BE2C (cell line): ENCODE measurements at regions not wholly inside any gene's neighbourhood (a gene's known extent, or its start where the extent isn't known, plus 50 kb on each side); places are given as distances from the start of the nearest gene placed in this dataset.
"Not testable (repeated sequence)": the region's sequence is repeated elsewhere in the genome, so short reads cannot be mapped to it uniquely, and the experiment has no call there.

ENCODE experiments used
- DNase-seq: peaks from one replicate; pipeline ENCODE4 v3.0.0-alpha.2; 2020
- H3K27me3 ChIP-seq: fragments of 250-450 bp; sonication (Bioruptor Pico); 2 replicates; pipeline ENCODE4 v1.5.1; 2020; ENCODE audit warnings: mild to moderate bottlenecking
- H3K36me3 ChIP-seq: fragments of 250-450 bp; sonication (Bioruptor Pico); 2 replicates; pipeline ENCODE4 v1.5.1; 2020; ENCODE audit warnings: mild to moderate bottlenecking
- H3K4me1 ChIP-seq: fragments of 250-450 bp; sonication (Bioruptor Pico); 2 replicates; pipeline ENCODE4 v1.5.1; 2020
- H3K4me3 ChIP-seq: 2 replicates; pipeline ENCODE4 v1.5.1; 2011; ENCODE audit warnings: low read depth, low read length
- H3K9me3 ChIP-seq: fragments of 250-450 bp; sonication (Bioruptor Pico); 2 replicates; pipeline ENCODE4 v1.5.1; 2020
- CTCF ChIP-seq: IDR thresholded peaks from 2 replicates; pipeline ENCODE4 v1.5.1; 2012; ENCODE audit warnings: mild to moderate bottlenecking, low read depth, low read length

GRCh38 chr7:104264285-104264684 is 56.5 kb upstream of the ORC5 start:
- Histone ChIP-seq H3K4me3 (no peak overlapping the region), H3K27me3 (peaks cover 23% of the 10 kb centered on the region), H3K4me1 (no peaks in the 10 kb centered on the region), H3K36me3 (no peaks in the 10 kb centered on the region), H3K9me3 (no peaks in the 10 kb centered on the region)
- TF ChIP-seq CTCF = no peak
- no peak for DNase-seq

- Histone ChIP-seq H3K4me3 (no peak overlapping the region), H3K9me3 (no peaks in the 10 kb centered on the region), H3K4me1 (no peaks in the 10 kb centered on the region), H3K36me3 (no peaks in the 10 kb centered on the region), H3K27me3 (peaks cover 13% of the 10 kb centered on the region; the same call in 1 of the 2 replicates)
- TF ChIP-seq CTCF = peak; percentile 68
- DNase-seq = no peak
Observed at GRCh38 chr7:104267701-104268368, 60.0 kb upstream of the ORC5 start.

GRCh38 chr7:104271948-104272347 is 56.5 kb upstream of the LHFPL3 start:
- no peaks in the 10 kb centered on the region; the same call in 1 of the 2 replicates for H3K9me3 ChIP-seq
- no peaks in the 10 kb centered on the region for H3K36me3 ChIP-seq
- H3K4me3 ChIP-seq = no peak overlapping the region
- no peak for DNase-seq
- peaks cover 11% of the 10 kb centered on the region; the same call in 1 of the 2 replicates for H3K27me3 ChIP-seq
- TF ChIP-seq CTCF = no peak
- H3K4me1 ChIP-seq = no peaks in the 10 kb centered on the region

- peak; percentile 81 for TF ChIP-seq CTCF
- peak; percentile 9 for DNase-seq
- Histone ChIP-seq H3K4me3 (no peak overlapping the region), H3K9me3 (no peaks in the 10 kb centered on the region; the same call in 1 of the 2 replicates), H3K4me1 (no peaks in the 10 kb centered on the region), H3K27me3 (peaks cover 11% of the 10 kb centered on the region; the same call in 1 of the 2 replicates), H3K36me3 (no peaks in the 10 kb centered on the region)
Observed at GRCh38 chr7:104272767-104273384, 55.5 kb upstream of the LHFPL3 start.

- TF ChIP-seq CTCF = no peak
- H3K27me3 ChIP-seq = peaks cover 6% of the 10 kb centered on the region; the same call in 1 of the 2 replicates
- no peak for DNase-seq
- H3K9me3 ChIP-seq = no peaks in the 10 kb centered on the region; the same call in 1 of the 2 replicates
- H3K4me1 ChIP-seq = no peaks in the 10 kb centered on the region
- no peaks in the 10 kb centered on the region for H3K36me3 ChIP-seq
- no peak overlapping the region for H3K4me3 ChIP-seq
Observed at GRCh38 chr7:104275900-104276299, 52.5 kb upstream of the LHFPL3 start.

GRCh38 chr7:104276730-104277129 is 51.7 kb upstream of the LHFPL3 start:
- H3K4me1 ChIP-seq, H3K36me3 ChIP-seq, DNase-seq, H3K9me3 ChIP-seq, H3K4me3 ChIP-seq, H3K27me3 ChIP-seq: not testable (repeated sequence)
